Globus pallidus (tissue), 1 donor: ENCODE measurements at regions not wholly inside any gene's neighbourhood (a gene's known extent, or its start where the extent isn't known, plus 50 kb on each side); places are given as distances from the start of the nearest gene placed in this dataset.

Source experiments
- DNase-seq: peaks from one replicate; pipeline ENCODE4 v3.0.0-alpha.2; 2015; ENCODE audit warnings: low spot score

DNA sequence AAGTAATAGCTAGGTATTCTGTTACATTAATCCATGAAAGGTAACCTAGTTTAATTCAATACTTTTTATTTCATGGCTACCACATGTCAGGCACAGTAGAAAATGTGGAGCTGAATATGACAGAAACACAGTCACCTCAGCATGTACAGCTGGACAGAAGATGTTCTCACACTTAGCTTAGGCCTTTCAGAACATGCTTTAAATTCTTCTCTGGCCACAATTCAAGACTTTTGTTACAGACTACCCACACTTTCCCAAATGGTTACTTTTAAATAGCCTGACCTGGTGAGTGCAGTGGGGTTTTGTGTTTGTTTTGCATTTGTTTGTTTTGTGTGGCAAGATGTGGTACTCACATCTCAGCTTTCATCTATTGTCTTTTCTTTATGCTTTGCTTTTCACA is 1079.5 kb downstream of the IGSF11 start:
- DNase-seq: no peak

GRCh38 chr3:117958027-117958426 is 1076.6 kb downstream of the IGSF11 start:
- no peak for DNase-seq

DNA sequence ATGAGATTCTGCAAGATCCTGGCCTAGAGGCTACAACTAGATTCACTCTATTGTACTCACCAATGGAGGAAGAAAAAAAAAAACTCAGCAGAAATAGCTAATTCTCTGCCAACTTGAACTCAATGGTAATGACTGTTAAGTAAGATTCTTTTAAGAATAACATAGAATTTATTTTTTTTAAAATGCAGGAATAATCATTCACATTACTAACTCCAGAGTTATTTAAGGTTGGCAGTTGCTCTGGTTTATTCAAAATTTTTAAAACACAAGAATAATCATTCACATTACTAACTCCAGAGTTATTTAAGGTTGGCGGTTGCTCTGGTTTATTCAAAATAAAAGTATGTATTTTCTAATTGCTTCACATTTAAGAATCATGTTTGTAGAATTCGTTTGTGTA is 1071.9 kb downstream of the IGSF11 start:
- DNase-seq: no peak

- no peak for DNase-seq
Measured at GRCh38 chr3:117963858-117964257, 1070.8 kb downstream of the IGSF11 start.

- no peak for DNase-seq
Measured at GRCh38 chr3:117964814-117965213, 1069.8 kb downstream of the IGSF11 start.

GRCh38 chr3:117977504-117978228 is 1057.0 kb downstream of the IGSF11 start:
- no peak for DNase-seq

- DNase-seq: no peak
Measured at GRCh38 chr3:117979466-117979865, 1055.2 kb downstream of the IGSF11 start.

- DNase-seq: no peak
Measured at GRCh38 chr3:117987256-117987655, 1047.4 kb downstream of the IGSF11 start.

DNA sequence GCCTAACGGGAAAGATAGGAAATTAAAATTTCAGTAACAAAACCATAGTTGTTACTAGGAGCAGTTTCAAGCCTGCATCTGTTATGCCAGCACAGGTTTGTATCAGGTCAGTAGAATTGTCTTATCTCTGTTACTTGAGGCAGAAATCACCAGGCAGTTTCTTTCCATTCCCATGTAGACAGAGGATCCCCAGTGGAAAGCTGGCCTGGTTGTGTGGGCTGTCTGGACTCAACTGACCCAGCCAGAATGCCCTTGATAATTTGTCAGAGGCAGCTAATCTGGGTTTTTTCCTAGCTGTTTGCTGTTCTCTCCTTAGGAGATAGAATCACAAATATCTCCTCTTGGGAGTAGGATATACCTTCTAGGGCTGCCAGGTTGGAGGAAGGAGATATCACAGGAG is 1044.7 kb downstream of the IGSF11 start:
- DNase-seq: no peak

DNA sequence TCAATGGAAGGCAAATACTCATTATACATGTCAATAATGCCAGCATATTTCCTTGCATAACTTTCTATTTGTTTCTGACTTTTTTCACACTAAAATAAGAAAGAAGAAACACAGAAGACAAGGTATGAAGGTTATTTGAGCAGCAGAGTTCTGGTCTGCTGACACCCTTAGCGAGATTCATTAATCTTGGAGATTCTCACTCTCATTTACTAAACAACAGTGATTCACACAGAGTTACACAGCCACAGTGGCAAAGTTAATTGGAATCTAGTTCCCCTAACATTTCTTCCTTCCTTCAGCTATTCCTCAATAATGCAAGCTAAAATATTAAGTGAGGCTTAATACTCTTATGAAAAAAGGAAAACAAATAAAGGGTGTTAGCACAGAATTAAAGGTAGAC is 1044.0 kb downstream of the IGSF11 start:
- DNase-seq: no peak

DNA sequence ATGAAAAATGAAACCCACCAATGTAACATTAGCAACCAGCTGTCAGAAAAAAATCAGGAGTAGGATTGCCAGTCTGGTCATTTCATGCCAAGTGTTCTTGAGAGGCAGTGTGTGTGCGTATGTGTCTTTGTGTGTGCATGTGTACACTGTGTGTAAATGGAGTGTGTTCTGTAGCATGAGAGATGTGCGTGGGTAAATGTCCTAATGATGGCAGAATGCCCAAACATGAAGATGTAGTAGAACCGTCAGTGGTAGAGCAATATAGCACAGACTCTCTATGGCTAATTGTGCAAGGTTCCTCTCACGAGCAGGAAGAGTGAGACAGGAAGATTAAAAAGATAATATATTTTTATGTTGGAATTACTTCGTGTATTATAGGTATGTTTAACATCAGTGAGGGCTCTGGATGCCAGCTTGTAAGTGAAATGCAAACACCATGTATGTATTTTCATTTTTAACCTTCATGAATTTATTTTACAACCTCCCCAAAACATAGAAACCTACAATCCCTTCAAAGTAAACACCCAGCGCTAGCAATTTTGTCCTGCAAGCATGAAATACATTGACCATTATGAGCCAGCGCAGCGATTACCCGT is 1038.7 kb downstream of the IGSF11 start:
- DNase-seq: peak; percentile 11

DNA sequence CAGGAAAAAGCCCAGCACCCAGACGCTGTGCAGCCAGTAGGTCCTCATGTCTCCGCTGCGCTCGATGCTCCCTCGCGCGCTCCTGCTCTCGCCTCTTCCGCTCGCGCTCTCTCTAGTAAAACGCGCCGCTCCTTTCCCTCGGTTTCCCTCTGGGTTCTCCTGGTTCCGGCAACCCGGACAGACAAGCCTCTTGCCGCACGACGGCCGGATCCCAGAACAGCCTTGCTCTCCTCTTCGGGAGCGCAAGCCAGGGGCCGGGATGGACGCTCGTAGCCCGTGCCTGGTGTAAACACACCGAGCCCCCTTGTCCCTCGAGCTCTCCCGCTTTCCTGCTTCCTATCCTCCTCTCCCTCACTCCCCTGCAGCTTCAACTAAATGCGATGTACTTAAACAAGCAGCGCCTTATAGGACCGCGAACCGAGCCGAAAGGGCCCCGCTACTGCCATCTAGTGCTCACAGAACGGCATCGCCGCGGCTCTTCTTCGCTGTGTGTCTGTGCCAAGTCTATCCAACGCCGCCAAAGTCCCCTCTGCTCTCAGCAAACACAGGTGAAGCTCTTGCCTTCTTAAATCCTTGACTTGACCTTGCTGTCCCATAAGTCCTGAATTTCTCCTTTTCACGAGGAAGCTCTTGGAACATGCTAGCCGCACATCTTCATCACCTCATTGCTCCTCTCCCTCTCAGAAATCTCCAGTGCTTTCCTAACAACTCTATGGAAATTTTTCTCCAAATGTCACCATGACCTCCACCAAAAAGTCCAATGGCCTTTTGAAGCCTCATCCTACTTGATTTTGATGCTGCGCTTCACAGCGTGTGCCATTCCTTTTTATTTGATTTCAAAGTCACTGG is 1037.2 kb downstream of the IGSF11 start:
- DNase-seq: peak; percentile 84

DNA sequence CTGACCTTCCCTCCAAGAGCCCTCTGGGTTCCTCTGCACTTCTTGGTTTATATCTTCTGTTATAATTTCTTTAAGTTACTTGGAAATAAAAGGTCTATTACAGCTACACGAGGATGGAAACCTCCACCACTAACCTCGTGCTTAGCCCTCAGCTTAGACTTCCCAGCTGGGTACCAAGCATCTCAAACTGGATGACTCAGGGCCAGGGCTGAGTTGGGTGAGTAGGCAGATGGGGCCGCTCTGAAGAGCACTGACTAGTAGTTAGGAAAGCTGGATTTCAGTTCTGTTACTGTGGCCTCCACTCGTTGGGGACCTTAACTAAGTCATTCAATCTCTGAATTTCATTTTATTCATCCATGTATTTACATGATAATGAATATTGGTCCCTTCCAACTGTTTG is 1036.6 kb downstream of the IGSF11 start:
- DNase-seq: no peak

DNA sequence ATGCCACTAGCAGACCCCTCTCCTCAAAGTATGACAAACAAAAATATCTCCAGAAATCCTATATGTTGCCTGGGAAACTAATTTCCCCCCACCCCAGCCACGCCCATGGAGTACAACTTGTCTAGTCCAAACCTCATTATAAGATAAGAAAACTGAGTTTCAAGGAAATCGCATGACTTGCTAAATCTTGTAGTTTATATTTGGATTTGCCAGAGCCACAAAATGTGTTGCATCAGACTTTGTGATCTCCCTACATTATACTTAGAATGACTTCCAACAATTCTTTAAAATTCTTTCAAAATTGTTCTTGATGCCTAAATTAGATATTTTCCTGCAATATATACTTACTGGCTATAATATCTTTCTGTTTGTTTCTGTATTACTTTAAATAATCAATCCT is 1034.4 kb downstream of the IGSF11 start:
- DNase-seq: no peak

- DNase-seq: no peak
Measured at GRCh38 chr3:118001380-118001779, 1033.3 kb downstream of the IGSF11 start.

GRCh38 chr3:118011910-118012309 is 1022.7 kb downstream of the IGSF11 start:
- no peak for DNase-seq

- DNase-seq: no peak
Measured at GRCh38 chr3:118029049-118029448, 1005.6 kb downstream of the IGSF11 start.

DNA sequence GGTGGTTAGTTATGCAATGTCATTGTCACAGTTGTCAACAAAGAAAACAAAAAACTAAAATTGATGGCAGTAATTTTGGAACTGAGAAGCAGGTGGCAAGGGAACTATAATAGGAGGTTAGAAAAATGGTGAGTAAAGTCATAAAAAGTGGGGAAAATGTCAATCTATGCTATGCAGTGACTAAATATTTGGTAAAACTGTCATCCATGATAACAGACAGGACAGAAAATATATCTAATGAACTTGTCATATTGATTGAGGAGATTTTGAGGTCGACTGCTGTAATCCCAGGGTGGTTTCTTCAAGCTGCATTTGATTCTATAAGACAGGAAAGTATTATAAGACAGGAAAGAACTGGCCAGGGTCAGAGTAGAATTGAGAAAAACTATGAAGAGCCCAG is 998.4 kb downstream of the IGSF11 start:
- no peak for DNase-seq

DNA sequence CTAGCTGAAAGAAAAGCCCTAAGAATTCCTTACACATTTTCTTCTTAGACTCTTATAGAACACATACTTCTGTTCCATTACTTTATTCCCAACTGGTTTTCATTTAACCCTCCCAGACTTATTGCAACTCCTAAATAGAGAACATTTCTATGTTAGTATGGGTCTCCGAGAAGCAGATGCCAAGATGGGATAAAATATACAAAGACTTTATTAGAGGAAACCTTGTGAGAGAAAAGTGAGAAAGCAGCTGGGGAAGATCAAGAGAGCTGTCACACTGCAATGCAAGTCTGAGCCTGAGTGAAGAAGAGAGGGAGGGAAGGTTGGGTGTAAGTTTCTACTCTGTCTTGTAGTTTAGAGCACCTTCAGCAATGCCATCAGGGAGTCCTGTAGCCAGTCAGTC is 979.3 kb downstream of the IGSF11 start:
- DNase-seq: no peak

GRCh38 chr3:118057086-118057485 is 977.6 kb downstream of the IGSF11 start:
- no peak for DNase-seq

DNA sequence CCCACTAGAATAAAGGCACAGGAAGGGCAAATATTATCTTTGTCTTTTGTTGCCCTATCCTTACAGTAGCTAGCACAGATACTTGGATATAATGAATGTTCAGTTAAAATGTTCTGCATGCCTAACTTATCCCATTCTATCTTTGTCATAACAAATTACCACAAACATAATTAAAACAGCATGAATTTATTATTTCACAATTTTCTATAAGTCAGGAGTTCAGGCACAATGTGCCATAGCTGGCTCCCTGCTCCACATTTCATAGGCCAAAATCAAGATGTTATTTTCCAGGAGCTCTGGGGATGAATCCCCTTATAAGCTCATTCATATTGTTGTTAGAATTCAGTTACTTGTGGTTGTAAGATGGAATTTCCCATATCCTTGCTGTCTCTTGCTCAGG is 975.5 kb downstream of the IGSF11 start:
- DNase-seq: no peak

GRCh38 chr3:118067439-118067838 is 967.2 kb downstream of the IGSF11 start:
- DNase-seq: no peak

- DNase-seq: no peak
Measured at GRCh38 chr3:118075873-118076272, 958.8 kb downstream of the IGSF11 start.
